K562 (cell line): ENCODE measurements at regions not wholly inside any gene's neighbourhood (a gene's known extent, or its start where the extent isn't known, plus 50 kb on each side); places are given as distances from the start of the nearest gene placed in this dataset.

Source experiments
- ARID2 ChIP-seq: fragments of 450-650 bp; IDR thresholded peaks from 2 replicates; pipeline ENCODE4 v1.6.1; 2017; ENCODE audit warnings: antibody characterized with exemption, mild to moderate bottlenecking
- C11orf30 ChIP-seq: fragments of 450-650 bp; IDR thresholded peaks from 2 replicates; pipeline ENCODE4 v1.6.1; 2016; ENCODE audit warnings: low read depth, mild to moderate bottlenecking
- DPF2 ChIP-seq: fragments of 450-650 bp; IDR thresholded peaks from 2 replicates; pipeline ENCODE4 v1.6.1; 2016
- ERF ChIP-seq: fragments of 450-650 bp; formaldehyde crosslinking; IDR thresholded peaks from 2 replicates; pipeline ENCODE4 v1.4.0; 2020; ENCODE audit warnings: mild to moderate bottlenecking, mixed read lengths
- ESRRB ChIP-seq: fragments of 250-450 bp; sonication (Bioruptor Pico); IDR thresholded peaks from 2 replicates; pipeline ENCODE4 v1.5.0; 2020; ENCODE audit warnings: mild to moderate bottlenecking, moderate library complexity, borderline replicate concordance
- FOS ChIP-seq: IDR thresholded peaks from 3 replicates; pipeline ENCODE4 v1.6.1; 2011; ENCODE audit not compliant: insufficient read length; ENCODE audit errors: extremely low read depth
- KLF13 ChIP-seq: fragments of 450-650 bp; IDR thresholded peaks from 2 replicates; pipeline ENCODE4 v1.6.1; 2016; ENCODE audit warnings: missing genetic modification characterization, low read depth, mild to moderate bottlenecking, missing compliant biosample characterization, moderate library complexity, borderline replicate concordance
- KLF6 ChIP-seq: fragments of 250-450 bp; sonication (Bioruptor Pico); IDR thresholded peaks from 2 replicates; pipeline ENCODE4 v1.4.0; 2020; ENCODE audit warnings: mild to moderate bottlenecking, moderate library complexity, borderline replicate concordance
- MCM2 ChIP-seq: fragments of 450-650 bp; IDR thresholded peaks from 2 replicates; pipeline ENCODE4 v1.6.1; 2017; ENCODE audit warnings: low read depth, mild to moderate bottlenecking
- MXI1 ChIP-seq: IDR thresholded peaks from 2 replicates; pipeline ENCODE4 v1.6.1; 2011; ENCODE audit warnings: low read depth, mild to moderate bottlenecking, improper control_type of control experiment, low read length
- POLR2B ChIP-seq: fragments of 450-650 bp; IDR thresholded peaks from 2 replicates; pipeline ENCODE4 v1.6.1; 2018; ENCODE audit warnings: low read depth; ENCODE audit not compliant: partially characterized antibody
- PYGO2 ChIP-seq: fragments of 450-650 bp; IDR thresholded peaks from 2 replicates; pipeline ENCODE4 v1.6.1; 2016; ENCODE audit warnings: mild to moderate bottlenecking, missing genetic modification characterization, moderate library complexity, missing compliant biosample characterization
- RB1 ChIP-seq: fragments of 450-650 bp; IDR thresholded peaks from 2 replicates; pipeline ENCODE4 v1.6.1; 2017; ENCODE audit warnings: low read depth, mild to moderate bottlenecking
- SIRT6 ChIP-seq: IDR thresholded peaks from one replicate; pipeline ENCODE4 v1.6.1; 2012; ENCODE audit warnings: low read depth, mild to moderate bottlenecking, control low read depth, inconsistent platforms, low read length, moderate library complexity
- TBL1XR1 ChIP-seq, 2 experiments: IDR thresholded peaks; 2 replicates each; pipeline ENCODE4 v1.6.1; 2012; ENCODE audit warnings: improper control_type of control experiment in 2 of 2, low read length in 2 of 2, mild to moderate bottlenecking in 1 of 2
- TEAD4 ChIP-seq, 2 experiments: sonication (generic) in 1 of 2; formaldehyde crosslinking in 1 of 2; IDR thresholded peaks; 2 replicates each; pipeline versions ENCODE4 v1.6.1 to v1.8.0; 2012 to 2022; ENCODE audit warnings: borderline replicate concordance in 1 of 2, inconsistent platforms in 1 of 2, low read length in 1 of 2, mild to moderate bottlenecking in 1 of 2, missing genetic modification reagents in 1 of 2
- ZNF146 ChIP-seq: IDR thresholded peaks from one replicate; pipeline ENCODE4 v1.6.1; 2018; ENCODE audit warnings: missing compliant biosample characterization; ENCODE audit not compliant: unreplicated experiment
- ZNF445 ChIP-seq: fragments of 250-450 bp; sonication (Bioruptor Pico); IDR thresholded peaks from 2 replicates; pipeline ENCODE4 v1.4.0; 2020; ENCODE audit warnings: low read depth, mild to moderate bottlenecking, moderate library complexity
- TF ChIP-seq, protein P1 (sequence below), 2 experiments: fragments of 450-650 bp in 1 of 2; sonication (generic) in 1 of 2; formaldehyde crosslinking; conservative IDR thresholded peaks; 2 replicates each; pipeline versions ENCODE4 v1.4.0 to v1.8.1; 2020 to 2022; ENCODE audit warnings: mild to moderate bottlenecking in 1 of 2, missing genetic modification reagents in 1 of 2
- TF ChIP-seq, protein P2 (sequence below): fragments of 250-450 bp; sonication (Bioruptor Pico); IDR thresholded peaks from 2 replicates; pipeline ENCODE4 v1.8.0; 2021; ENCODE audit warnings: moderate library complexity, mild to moderate bottlenecking, inconsistent platforms
- TF ChIP-seq, protein P3 (sequence below): fragments of 250-450 bp; sonication (Bioruptor Pico); IDR thresholded peaks from 2 replicates; pipeline ENCODE4 v1.5.0; 2022; ENCODE audit warnings: mild to moderate bottlenecking
- TF ChIP-seq, protein P4 (sequence below): fragments of 450-650 bp; formaldehyde crosslinking; IDR thresholded peaks from 2 replicates; pipeline ENCODE4 v1.4.0; 2020; ENCODE audit warnings: mild to moderate bottlenecking, moderate library complexity

DNA sequence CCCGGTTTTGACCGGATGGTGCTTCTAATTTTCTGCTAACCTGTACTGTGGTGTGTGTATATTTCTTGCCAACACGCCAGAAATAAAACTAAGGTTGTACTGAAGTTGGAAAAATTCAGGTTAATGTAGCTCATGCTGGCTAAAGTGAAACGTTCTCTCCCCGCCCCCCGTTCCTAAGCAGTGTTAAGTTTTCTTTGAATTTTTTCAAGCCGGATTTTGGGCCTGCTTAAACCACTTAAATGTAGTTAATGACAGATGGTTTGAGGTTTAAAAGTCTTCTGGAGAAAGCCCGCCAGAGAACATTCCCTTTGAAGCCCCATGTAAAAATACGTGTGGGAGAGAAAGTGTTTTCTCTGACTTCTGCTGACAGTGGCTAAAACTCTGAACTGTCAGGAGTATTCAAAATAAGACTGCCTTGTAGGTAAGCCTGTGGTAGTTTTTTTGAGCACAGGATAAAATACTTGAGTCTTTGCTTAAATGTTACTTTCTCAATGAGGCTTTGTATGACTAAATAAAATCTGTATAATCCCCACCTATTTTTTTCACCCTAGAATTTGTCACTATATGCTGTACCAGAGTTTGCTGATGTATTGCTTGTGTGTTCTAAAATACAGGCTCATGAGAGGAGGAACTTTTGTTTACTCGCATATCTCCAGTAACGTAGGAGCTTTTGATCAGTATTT, 101.3 kb downstream of the OR2B2 start (continued):
- TF ChIP-seq TEAD4 (IDR thresholded peaks at IDR 0.05; ENCODE audit: low read length) (no peak), TEAD4 (CRISPR knock-in tag; IDR thresholded peaks at IDR 0.05; ENCODE audit: borderline replicate concordance) (no peak), MCM2 (no peak), TBL1XR1 (IDR thresholded peaks at IDR 0.05; ENCODE audit: low read length in 2 of 2) (peak in 1 of 2 experiments; percentile 32; a peak in 1 of 4 replicates), RB1 (no peak), POLR2B (no peak), DPF2 (no peak), ERF (CRISPR knock-in tag) (peak; percentile 82), ZNF445 (CRISPR knock-in tag) (peak; percentile 58; the same call in 1 of the 2 replicates), ARID2 (0 out of 2 replicates have a peak, but pooled peaks have one; percentile 4), C11orf30 (0 out of 2 replicates have a peak, but pooled peaks have one; percentile 41), KLF13 (tag) (no peak), KLF6 (CRISPR knock-in tag) (no peak), ZNF146 (no peak), MXI1 (peak; percentile 45; the same call in 1 of the 2 replicates), SIRT6 (no peak), PYGO2 (tag) (no peak), FOS (no peak), ESRRB (CRISPR knock-in tag) (peak; percentile 69; the same call in 1 of the 2 replicates)
- TF ChIP-seq, protein P1, sequence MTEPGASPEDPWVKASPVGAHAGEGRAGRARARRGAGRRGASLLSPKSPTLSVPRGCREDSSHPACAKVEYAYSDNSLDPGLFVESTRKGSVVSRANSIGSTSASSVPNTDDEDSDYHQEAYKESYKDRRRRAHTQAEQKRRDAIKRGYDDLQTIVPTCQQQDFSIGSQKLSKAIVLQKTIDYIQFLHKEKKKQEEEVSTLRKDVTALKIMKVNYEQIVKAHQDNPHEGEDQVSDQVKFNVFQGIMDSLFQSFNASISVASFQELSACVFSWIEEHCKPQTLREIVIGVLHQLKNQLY (CRISPR knock-in tag; conservative IDR thresholded peaks at IDR 0.05): no peak
- TF ChIP-seq, protein P2, sequence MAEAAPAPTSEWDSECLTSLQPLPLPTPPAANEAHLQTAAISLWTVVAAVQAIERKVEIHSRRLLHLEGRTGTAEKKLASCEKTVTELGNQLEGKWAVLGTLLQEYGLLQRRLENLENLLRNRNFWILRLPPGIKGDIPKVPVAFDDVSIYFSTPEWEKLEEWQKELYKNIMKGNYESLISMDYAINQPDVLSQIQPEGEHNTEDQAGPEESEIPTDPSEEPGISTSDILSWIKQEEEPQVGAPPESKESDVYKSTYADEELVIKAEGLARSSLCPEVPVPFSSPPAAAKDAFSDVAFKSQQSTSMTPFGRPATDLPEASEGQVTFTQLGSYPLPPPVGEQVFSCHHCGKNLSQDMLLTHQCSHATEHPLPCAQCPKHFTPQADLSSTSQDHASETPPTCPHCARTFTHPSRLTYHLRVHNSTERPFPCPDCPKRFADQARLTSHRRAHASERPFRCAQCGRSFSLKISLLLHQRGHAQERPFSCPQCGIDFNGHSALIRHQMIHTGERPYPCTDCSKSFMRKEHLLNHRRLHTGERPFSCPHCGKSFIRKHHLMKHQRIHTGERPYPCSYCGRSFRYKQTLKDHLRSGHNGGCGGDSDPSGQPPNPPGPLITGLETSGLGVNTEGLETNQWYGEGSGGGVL (CRISPR knock-in tag): no peak
- TF ChIP-seq, protein P3, sequence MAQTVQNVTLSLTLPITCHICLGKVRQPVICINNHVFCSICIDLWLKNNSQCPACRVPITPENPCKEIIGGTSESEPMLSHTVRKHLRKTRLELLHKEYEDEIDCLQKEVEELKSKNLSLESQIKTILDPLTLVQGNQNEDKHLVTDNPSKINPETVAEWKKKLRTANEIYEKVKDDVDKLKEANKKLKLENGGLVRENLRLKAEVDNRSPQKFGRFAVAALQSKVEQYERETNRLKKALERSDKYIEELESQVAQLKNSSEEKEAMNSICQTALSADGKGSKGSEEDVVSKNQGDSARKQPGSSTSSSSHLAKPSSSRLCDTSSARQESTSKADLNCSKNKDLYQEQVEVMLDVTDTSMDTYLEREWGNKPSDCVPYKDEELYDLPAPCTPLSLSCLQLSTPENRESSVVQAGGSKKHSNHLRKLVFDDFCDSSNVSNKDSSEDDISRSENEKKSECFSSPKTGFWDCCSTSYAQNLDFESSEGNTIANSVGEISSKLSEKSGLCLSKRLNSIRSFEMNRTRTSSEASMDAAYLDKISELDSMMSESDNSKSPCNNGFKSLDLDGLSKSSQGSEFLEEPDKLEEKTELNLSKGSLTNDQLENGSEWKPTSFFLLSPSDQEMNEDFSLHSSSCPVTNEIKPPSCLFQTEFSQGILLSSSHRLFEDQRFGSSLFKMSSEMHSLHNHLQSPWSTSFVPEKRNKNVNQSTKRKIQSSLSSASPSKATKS (CRISPR knock-in tag): no peak
- TF ChIP-seq, protein P4, sequence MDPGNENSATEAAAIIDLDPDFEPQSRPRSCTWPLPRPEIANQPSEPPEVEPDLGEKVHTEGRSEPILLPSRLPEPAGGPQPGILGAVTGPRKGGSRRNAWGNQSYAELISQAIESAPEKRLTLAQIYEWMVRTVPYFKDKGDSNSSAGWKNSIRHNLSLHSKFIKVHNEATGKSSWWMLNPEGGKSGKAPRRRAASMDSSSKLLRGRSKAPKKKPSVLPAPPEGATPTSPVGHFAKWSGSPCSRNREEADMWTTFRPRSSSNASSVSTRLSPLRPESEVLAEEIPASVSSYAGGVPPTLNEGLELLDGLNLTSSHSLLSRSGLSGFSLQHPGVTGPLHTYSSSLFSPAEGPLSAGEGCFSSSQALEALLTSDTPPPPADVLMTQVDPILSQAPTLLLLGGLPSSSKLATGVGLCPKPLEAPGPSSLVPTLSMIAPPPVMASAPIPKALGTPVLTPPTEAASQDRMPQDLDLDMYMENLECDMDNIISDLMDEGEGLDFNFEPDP (CRISPR knock-in tag): no peak
